AG10803 (cell line): ENCODE measurements at regions not wholly inside any gene's neighbourhood (a gene's known extent, or its start where the extent isn't known, plus 50 kb on each side); places are given as distances from the start of the nearest gene placed in this dataset.

Experiments
- DNase-seq: peaks from one replicate; pipeline ENCODE4 v3.0.0; 2010; ENCODE audit warnings: low read depth
- H3K4me3 ChIP-seq: 2 replicates; pipeline ENCODE4 v1.5.1; 2011; ENCODE audit warnings: mild to moderate bottlenecking, low read length, control low read depth
- TF ChIP-seq, protein P1 (sequence below): conservative IDR thresholded peaks from 2 replicates; pipeline ENCODE4 v1.5.1; 2011; ENCODE audit warnings: mild to moderate bottlenecking, low read length, control low read depth, inconsistent platforms

GRCh38 chr5:3191585-3191984, 404.0 kb upstream of the IRX1 start:
- no peak for DNase-seq
- TF ChIP-seq, protein P1, sequence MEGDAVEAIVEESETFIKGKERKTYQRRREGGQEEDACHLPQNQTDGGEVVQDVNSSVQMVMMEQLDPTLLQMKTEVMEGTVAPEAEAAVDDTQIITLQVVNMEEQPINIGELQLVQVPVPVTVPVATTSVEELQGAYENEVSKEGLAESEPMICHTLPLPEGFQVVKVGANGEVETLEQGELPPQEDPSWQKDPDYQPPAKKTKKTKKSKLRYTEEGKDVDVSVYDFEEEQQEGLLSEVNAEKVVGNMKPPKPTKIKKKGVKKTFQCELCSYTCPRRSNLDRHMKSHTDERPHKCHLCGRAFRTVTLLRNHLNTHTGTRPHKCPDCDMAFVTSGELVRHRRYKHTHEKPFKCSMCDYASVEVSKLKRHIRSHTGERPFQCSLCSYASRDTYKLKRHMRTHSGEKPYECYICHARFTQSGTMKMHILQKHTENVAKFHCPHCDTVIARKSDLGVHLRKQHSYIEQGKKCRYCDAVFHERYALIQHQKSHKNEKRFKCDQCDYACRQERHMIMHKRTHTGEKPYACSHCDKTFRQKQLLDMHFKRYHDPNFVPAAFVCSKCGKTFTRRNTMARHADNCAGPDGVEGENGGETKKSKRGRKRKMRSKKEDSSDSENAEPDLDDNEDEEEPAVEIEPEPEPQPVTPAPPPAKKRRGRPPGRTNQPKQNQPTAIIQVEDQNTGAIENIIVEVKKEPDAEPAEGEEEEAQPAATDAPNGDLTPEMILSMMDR = no peak
- H3K4me3 ChIP-seq = no peak overlapping the region

- H3K4me3 ChIP-seq = no peak overlapping the region
- no peak for DNase-seq
- TF ChIP-seq, protein P1 = no peak
These were observed 404.7 kb upstream of the IRX1 start for GRCh38 chr5:3190930-3191329.

DNA sequence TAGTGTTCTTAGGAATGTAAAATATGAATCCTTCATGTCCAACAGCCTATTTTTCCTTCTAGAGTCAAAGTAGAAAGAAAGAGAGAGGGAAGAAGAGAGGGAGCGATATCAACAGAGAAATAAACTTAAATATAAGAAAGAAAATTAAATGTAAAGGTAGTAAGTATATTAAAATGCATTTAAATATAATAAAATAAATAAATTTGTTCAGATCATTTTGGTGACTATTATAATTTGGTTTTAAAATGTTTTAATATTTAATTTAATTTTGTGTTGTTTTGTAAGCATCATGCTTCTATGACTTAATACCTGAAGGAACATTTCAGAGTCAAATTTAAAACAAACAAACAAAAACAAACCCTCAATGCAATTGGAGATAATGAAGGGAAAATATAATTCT, 405.2 kb upstream of the IRX1 start:
- no peak overlapping the region for H3K4me3 ChIP-seq
- TF ChIP-seq, protein P1 = no peak
- no peak for DNase-seq

DNA sequence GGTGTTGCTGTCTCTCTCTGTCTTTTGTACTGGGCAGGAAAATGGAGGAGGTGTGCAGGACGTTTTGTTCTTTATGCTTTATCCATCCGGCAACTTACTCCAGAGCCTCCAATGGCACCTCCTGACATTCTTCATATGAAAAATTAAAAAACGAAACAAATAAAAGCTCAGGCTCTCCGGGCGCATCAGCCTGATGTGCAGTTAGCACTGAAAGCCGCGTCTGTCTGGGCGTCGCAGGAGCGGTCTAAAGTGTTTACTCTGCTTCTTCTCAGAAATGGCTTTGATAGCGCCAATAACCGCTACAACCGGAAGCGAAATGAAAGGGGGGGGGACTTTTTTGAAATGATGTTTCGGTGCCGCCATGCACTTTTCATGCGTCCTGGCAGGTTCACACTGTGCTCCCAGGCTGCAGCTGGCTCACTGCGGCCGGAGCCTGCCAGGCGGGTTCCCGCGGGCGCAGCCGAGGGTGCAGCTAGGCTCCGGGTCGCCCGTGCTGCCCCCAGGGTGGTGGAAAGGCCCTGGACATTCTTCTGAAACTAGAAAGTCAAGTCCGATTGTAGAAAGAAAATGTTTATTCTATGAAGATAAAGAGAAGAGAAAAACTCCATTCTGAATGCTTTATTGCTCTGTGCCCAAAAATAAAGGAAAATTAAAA, 407.7 kb upstream of the IRX1 start:
- TF ChIP-seq, protein P1 = no peak
- no peak overlapping the region for H3K4me3 ChIP-seq
- DNase-seq = no peak

GRCh38 chr5:3186736-3187405, 408.8 kb upstream of the IRX1 start:
- no peak for DNase-seq
- TF ChIP-seq, protein P1 = no peak
- no peak overlapping the region for H3K4me3 ChIP-seq

DNA sequence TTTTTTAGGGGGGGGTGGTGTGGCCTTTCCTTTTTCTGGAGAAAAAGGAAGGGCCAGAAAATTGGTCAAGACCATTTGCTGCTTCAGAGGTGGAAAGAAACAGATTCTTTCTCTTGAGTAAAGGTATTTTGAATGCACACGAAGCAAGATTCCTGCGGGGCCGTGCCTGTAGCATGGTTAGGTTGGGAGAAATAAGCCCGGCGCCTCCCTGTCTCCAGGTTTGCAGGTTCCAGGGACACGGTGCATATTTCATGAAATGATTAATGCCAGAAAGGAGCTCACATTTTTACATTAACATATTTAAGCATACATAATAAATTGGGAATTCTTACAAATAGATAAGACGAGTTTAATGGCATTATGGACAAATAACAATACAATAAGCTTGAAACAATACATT, 409.5 kb upstream of the IRX1 start:
- TF ChIP-seq, protein P1 = no peak
- DNase-seq = no peak
- H3K4me3 ChIP-seq = no peak overlapping the region

DNA sequence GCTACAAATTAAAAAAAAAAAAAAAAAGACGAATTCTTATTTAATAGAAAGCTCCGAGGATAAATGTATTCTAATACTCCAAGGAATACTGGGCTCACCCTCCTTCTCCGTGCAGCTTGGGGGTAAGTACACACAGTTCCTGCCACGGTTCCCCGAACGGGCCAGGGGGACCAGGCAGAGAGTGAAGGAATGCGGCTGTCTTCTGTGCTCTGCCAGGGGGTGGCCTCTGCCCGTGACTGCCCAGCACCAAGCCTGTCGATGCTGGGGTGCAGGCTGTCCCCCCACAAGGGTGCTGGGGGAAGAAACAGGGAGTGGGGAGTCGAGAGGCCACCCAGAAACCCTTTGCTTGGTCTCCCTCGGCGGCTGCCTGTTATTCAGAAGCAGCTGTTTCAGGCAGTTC, 410.1 kb upstream of the IRX1 start:
- TF ChIP-seq, protein P1 = no peak
- H3K4me3 ChIP-seq = no peak overlapping the region
- DNase-seq = no peak
